ENCODE measurements at regions not wholly inside any gene's neighbourhood (a gene's known extent, or its start where the extent isn't known, plus 50 kb on each side); places are given as distances from the start of the nearest gene placed in this dataset.

- Histone ChIP-seq H3K4me3 (no peak overlapping the region), H3K27ac (no peak overlapping the region), H3K36me3 (no peaks in the 10 kb centered on the region), H3K4me1 (peaks cover 5% of the 10 kb centered on the region), H3K27me3 (peaks cover 6% of the 10 kb centered on the region), H3K9me3 (no peaks in the 10 kb centered on the region)
- TF ChIP-seq EP300 (IDR thresholded peaks at IDR 0.05): no peak
- TF ChIP-seq CTCF (IDR thresholded peaks at IDR 0.05): no peak
- DNase-seq (ENCODE audit: low spot score in 2 of 2): peak in 1 of 2 donors; percentile 20
- whole genome bisulfite sequencing: 89% methylated on average over 3 of the region's 3 CpGs
Observed at GRCh38 chr9:89697553-89697952, 92.7 kb downstream of the GADD45G start.

GRCh38 chr9:89698411-89699005 is 93.7 kb downstream of the GADD45G start:
- TF ChIP-seq POLR2A (IDR thresholded peaks at IDR 0.05) (no peak), EP300 (IDR thresholded peaks at IDR 0.05) (no peak), CTCF (IDR thresholded peaks at IDR 0.05) (no peak), POLR2AphosphoS5 (IDR thresholded peaks at IDR 0.05) (no peak)
- H3K36me3 ChIP-seq: no peaks in the 10 kb centered on the region
- WGBS: 95% methylated on average over 4 of the region's 8 CpGs
- H3K9me3 ChIP-seq: no peaks in the 10 kb centered on the region
- H3K4me1 ChIP-seq: peaks cover 5% of the 10 kb centered on the region
- peak in 1 of 2 donors; percentile 7 for DNase-seq (ENCODE audit: low spot score in 2 of 2)
- no peak overlapping the region for H3K27ac ChIP-seq
- H3K4me3 ChIP-seq: no peak overlapping the region
- H3K27me3 ChIP-seq: peaks cover 8% of the 10 kb centered on the region

- no peaks in the 10 kb centered on the region for H3K36me3 ChIP-seq
- TF ChIP-seq POLR2A (IDR thresholded peaks at IDR 0.05) (no peak), EP300 (IDR thresholded peaks at IDR 0.05) (no peak), POLR2AphosphoS5 (IDR thresholded peaks at IDR 0.05) (no peak), CTCF (IDR thresholded peaks at IDR 0.05) (no peak)
- no peak overlapping the region for H3K27ac ChIP-seq
- H3K4me3 ChIP-seq: no peak overlapping the region
- H3K27me3 ChIP-seq: peaks cover 9% of the 10 kb centered on the region
- peak in 1 of 2 donors; percentile 60 for DNase-seq (ENCODE audit: low spot score in 2 of 2)
- H3K9me3 ChIP-seq: no peaks in the 10 kb centered on the region
- peaks cover 5% of the 10 kb centered on the region for H3K4me1 ChIP-seq
- 96% methylated on average over 11 of the region's 11 CpGs for WGBS
Observed at GRCh38 chr9:89699646-89700045, 94.8 kb downstream of the GADD45G start.

GRCh38 chr9:89701221-89701798 is 96.5 kb downstream of the GADD45G start:
- Histone ChIP-seq H3K9me3 (no peaks in the 10 kb centered on the region), H3K27me3 (peaks cover 9% of the 10 kb centered on the region), H3K27ac (no peak overlapping the region), H3K4me1 (peaks cover 5% of the 10 kb centered on the region), H3K36me3 (no peaks in the 10 kb centered on the region), H3K4me3 (no peak overlapping the region)
- DNase-seq (ENCODE audit: low spot score in 2 of 2): peak in 1 of 2 donors; percentile 68
- WGBS: 37% methylated on average over 10 of the region's 14 CpGs
- TF ChIP-seq CTCF (IDR thresholded peaks at IDR 0.05) (no peak), EP300 (IDR thresholded peaks at IDR 0.05) (no peak), POLR2AphosphoS5 (IDR thresholded peaks at IDR 0.05) (no peak), POLR2A (IDR thresholded peaks at IDR 0.05) (no peak)

GRCh38 chr9:89702401-89702800 is 97.6 kb downstream of the GADD45G start:
- Histone ChIP-seq H3K36me3 (no peaks in the 10 kb centered on the region), H3K4me1 (peaks cover 7% of the 10 kb centered on the region), H3K27ac (no peak overlapping the region), H3K27me3 (peaks cover 9% of the 10 kb centered on the region), H3K4me3 (no peak overlapping the region), H3K9me3 (no peaks in the 10 kb centered on the region)
- 93% methylated on average over 3 of the region's 3 CpGs for WGBS
- DNase-seq (ENCODE audit: low spot score in 2 of 2): no peak
- TF ChIP-seq CTCF (IDR thresholded peaks at IDR 0.05): no peak
- no peak for TF ChIP-seq POLR2A (IDR thresholded peaks at IDR 0.05)
- TF ChIP-seq EP300 (IDR thresholded peaks at IDR 0.05): no peak
- no peak for TF ChIP-seq POLR2AphosphoS5 (IDR thresholded peaks at IDR 0.05)

All from suprapubic skin (tissue), 4 donors.